ENCODE measurements at regions not wholly inside any gene's neighbourhood (a gene's known extent, or its start where the extent isn't known, plus 50 kb on each side); places are given as distances from the start of the nearest gene placed in this dataset.

DNA sequence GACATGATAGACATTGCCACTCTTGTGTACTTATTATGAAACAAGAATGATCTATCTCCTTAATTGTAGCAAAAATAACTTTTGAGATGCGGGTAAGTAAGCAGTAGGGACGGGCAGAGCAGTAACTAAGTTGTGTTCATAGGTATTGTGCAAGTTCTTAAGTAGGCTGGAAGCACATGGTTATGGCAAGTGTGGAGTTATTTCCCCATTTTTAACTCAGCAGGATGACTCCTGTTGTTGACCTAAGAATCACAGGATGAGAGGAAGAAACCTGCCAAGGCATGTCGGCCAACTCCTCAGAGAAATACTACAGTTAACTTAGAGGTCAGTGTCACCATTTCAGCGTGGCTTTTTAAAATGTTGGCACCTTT, 51.1 kb upstream of the FN1 start:
- TF ChIP-seq, protein P1, sequence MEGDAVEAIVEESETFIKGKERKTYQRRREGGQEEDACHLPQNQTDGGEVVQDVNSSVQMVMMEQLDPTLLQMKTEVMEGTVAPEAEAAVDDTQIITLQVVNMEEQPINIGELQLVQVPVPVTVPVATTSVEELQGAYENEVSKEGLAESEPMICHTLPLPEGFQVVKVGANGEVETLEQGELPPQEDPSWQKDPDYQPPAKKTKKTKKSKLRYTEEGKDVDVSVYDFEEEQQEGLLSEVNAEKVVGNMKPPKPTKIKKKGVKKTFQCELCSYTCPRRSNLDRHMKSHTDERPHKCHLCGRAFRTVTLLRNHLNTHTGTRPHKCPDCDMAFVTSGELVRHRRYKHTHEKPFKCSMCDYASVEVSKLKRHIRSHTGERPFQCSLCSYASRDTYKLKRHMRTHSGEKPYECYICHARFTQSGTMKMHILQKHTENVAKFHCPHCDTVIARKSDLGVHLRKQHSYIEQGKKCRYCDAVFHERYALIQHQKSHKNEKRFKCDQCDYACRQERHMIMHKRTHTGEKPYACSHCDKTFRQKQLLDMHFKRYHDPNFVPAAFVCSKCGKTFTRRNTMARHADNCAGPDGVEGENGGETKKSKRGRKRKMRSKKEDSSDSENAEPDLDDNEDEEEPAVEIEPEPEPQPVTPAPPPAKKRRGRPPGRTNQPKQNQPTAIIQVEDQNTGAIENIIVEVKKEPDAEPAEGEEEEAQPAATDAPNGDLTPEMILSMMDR (IDR thresholded peaks at IDR 0.05; ENCODE audit: low read depth, low read length, missing input control), result no peak
- TF ChIP-seq RXRA (IDR thresholded peaks at IDR 0.05) (no peak), TAF1 (conservative IDR thresholded peaks at IDR 0.05) (no peak), HNF4G (IDR thresholded peaks at IDR 0.05) (no peak), YY1 (IDR thresholded peaks at IDR 0.05) (no peak), JUND (IDR thresholded peaks at IDR 0.05) (no peak), RAD21 (IDR thresholded peaks at IDR 0.05) (no peak)
- TF ChIP-seq, protein P2, sequence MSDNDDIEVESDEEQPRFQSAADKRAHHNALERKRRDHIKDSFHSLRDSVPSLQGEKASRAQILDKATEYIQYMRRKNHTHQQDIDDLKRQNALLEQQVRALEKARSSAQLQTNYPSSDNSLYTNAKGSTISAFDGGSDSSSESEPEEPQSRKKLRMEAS (IDR thresholded peaks at IDR 0.05), result no peak
- TF ChIP-seq, protein P3, sequence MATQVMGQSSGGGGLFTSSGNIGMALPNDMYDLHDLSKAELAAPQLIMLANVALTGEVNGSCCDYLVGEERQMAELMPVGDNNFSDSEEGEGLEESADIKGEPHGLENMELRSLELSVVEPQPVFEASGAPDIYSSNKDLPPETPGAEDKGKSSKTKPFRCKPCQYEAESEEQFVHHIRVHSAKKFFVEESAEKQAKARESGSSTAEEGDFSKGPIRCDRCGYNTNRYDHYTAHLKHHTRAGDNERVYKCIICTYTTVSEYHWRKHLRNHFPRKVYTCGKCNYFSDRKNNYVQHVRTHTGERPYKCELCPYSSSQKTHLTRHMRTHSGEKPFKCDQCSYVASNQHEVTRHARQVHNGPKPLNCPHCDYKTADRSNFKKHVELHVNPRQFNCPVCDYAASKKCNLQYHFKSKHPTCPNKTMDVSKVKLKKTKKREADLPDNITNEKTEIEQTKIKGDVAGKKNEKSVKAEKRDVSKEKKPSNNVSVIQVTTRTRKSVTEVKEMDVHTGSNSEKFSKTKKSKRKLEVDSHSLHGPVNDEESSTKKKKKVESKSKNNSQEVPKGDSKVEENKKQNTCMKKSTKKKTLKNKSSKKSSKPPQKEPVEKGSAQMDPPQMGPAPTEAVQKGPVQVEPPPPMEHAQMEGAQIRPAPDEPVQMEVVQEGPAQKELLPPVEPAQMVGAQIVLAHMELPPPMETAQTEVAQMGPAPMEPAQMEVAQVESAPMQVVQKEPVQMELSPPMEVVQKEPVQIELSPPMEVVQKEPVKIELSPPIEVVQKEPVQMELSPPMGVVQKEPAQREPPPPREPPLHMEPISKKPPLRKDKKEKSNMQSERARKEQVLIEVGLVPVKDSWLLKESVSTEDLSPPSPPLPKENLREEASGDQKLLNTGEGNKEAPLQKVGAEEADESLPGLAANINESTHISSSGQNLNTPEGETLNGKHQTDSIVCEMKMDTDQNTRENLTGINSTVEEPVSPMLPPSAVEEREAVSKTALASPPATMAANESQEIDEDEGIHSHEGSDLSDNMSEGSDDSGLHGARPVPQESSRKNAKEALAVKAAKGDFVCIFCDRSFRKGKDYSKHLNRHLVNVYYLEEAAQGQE (IDR thresholded peaks at IDR 0.05), result no peak
- TF ChIP-seq, protein P4, sequence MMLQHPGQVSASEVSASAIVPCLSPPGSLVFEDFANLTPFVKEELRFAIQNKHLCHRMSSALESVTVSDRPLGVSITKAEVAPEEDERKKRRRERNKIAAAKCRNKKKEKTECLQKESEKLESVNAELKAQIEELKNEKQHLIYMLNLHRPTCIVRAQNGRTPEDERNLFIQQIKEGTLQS (IDR thresholded peaks at IDR 0.05), result no peak
- TF ChIP-seq, protein P5, sequence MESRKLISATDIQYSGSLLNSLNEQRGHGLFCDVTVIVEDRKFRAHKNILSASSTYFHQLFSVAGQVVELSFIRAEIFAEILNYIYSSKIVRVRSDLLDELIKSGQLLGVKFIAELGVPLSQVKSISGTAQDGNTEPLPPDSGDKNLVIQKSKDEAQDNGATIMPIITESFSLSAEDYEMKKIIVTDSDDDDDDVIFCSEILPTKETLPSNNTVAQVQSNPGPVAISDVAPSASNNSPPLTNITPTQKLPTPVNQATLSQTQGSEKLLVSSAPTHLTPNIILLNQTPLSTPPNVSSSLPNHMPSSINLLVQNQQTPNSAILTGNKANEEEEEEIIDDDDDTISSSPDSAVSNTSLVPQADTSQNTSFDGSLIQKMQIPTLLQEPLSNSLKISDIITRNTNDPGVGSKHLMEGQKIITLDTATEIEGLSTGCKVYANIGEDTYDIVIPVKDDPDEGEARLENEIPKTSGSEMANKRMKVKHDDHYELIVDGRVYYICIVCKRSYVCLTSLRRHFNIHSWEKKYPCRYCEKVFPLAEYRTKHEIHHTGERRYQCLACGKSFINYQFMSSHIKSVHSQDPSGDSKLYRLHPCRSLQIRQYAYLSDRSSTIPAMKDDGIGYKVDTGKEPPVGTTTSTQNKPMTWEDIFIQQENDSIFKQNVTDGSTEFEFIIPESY (IDR thresholded peaks at IDR 0.05), result no peak

Measured in liver (tissue), 3 donors.